ENCODE measurements at regions not wholly inside any gene's neighbourhood (a gene's known extent, or its start where the extent isn't known, plus 50 kb on each side); places are given as distances from the start of the nearest gene placed in this dataset.

GRCh38 chr1:216922406-216922805, 199.2 kb upstream of the ESRRG start:
- H3K27ac ChIP-seq (ENCODE audit: low read depth, low read length), result no peak overlapping the region
- no peaks in the 10 kb centered on the region for H3K4me1 ChIP-seq (ENCODE audit: control insufficient read depth in 5 of 5, insufficient read depth in 5 of 5, low read length in 5 of 5)
- no peaks in the 10 kb centered on the region for H3K9me3 ChIP-seq (ENCODE audit: control insufficient read depth in 5 of 5, low read length in 5 of 5)
- H3K9ac ChIP-seq (ENCODE audit: low read length in 5 of 5), result no peak overlapping the region
- H3K36me3 ChIP-seq (ENCODE audit: control insufficient read depth in 5 of 5, insufficient read depth in 5 of 5, low read length in 5 of 5), result no peaks in the 10 kb centered on the region
- H3K27me3 ChIP-seq (ENCODE audit: control insufficient read depth in 5 of 5, insufficient read depth in 4 of 5, low read length in 5 of 5), result no peaks in the 10 kb centered on the region
- no peak overlapping the region for H3K4me3 ChIP-seq (ENCODE audit: low read depth in 1 of 5, low read length in 5 of 5)

- Histone ChIP-seq H3K9ac (ENCODE audit: low read length in 5 of 5) (no peak overlapping the region), H3K4me1 (ENCODE audit: control insufficient read depth in 5 of 5, insufficient read depth in 5 of 5, low read length in 5 of 5) (no peaks in the 10 kb centered on the region), H3K27ac (ENCODE audit: low read depth, low read length) (no peak overlapping the region), H3K36me3 (ENCODE audit: control insufficient read depth in 5 of 5, insufficient read depth in 5 of 5, low read length in 5 of 5) (no peaks in the 10 kb centered on the region), H3K27me3 (ENCODE audit: control insufficient read depth in 5 of 5, insufficient read depth in 4 of 5, low read length in 5 of 5) (no peaks in the 10 kb centered on the region), H3K9me3 (ENCODE audit: control insufficient read depth in 5 of 5, low read length in 5 of 5) (no peaks in the 10 kb centered on the region), H3K4me3 (ENCODE audit: low read depth in 1 of 5, low read length in 5 of 5) (no peak overlapping the region)
Measured at GRCh38 chr1:216921866-216922265, 198.6 kb upstream of the ESRRG start.

- no peaks in the 10 kb centered on the region for H3K4me1 ChIP-seq (ENCODE audit: control insufficient read depth in 5 of 5, insufficient read depth in 5 of 5, low read length in 5 of 5)
- no peak overlapping the region for H3K9ac ChIP-seq (ENCODE audit: low read length in 5 of 5)
- no peaks in the 10 kb centered on the region for H3K9me3 ChIP-seq (ENCODE audit: control insufficient read depth in 5 of 5, low read length in 5 of 5)
- H3K4me3 ChIP-seq (ENCODE audit: low read depth in 1 of 5, low read length in 5 of 5), result no peak overlapping the region
- no peaks in the 10 kb centered on the region for H3K36me3 ChIP-seq (ENCODE audit: control insufficient read depth in 5 of 5, insufficient read depth in 5 of 5, low read length in 5 of 5)
- no peak overlapping the region for H3K27ac ChIP-seq (ENCODE audit: low read depth, low read length)
- H3K27me3 ChIP-seq (ENCODE audit: control insufficient read depth in 5 of 5, insufficient read depth in 4 of 5, low read length in 5 of 5), result no peaks in the 10 kb centered on the region
Measured at GRCh38 chr1:216919060-216919970, 196.1 kb upstream of the ESRRG start.

- Histone ChIP-seq H3K4me1 (ENCODE audit: control insufficient read depth in 5 of 5, insufficient read depth in 5 of 5, low read length in 5 of 5) (no peaks in the 10 kb centered on the region), H3K27ac (ENCODE audit: low read depth, low read length) (no peak overlapping the region), H3K36me3 (ENCODE audit: control insufficient read depth in 5 of 5, insufficient read depth in 5 of 5, low read length in 5 of 5) (no peaks in the 10 kb centered on the region), H3K9ac (ENCODE audit: low read length in 5 of 5) (no peak overlapping the region), H3K9me3 (ENCODE audit: control insufficient read depth in 5 of 5, low read length in 5 of 5) (no peaks in the 10 kb centered on the region), H3K4me3 (ENCODE audit: low read depth in 1 of 5, low read length in 5 of 5) (no peak overlapping the region), H3K27me3 (ENCODE audit: control insufficient read depth in 5 of 5, insufficient read depth in 4 of 5, low read length in 5 of 5) (no peaks in the 10 kb centered on the region)
Measured at GRCh38 chr1:216916890-216917438, 193.7 kb upstream of the ESRRG start.

- Histone ChIP-seq H3K27ac (ENCODE audit: low read depth, low read length) (no peak overlapping the region), H3K36me3 (ENCODE audit: control insufficient read depth in 5 of 5, insufficient read depth in 5 of 5, low read length in 5 of 5) (no peaks in the 10 kb centered on the region), H3K27me3 (ENCODE audit: control insufficient read depth in 5 of 5, insufficient read depth in 4 of 5, low read length in 5 of 5) (no peaks in the 10 kb centered on the region), H3K4me3 (ENCODE audit: low read depth in 1 of 5, low read length in 5 of 5) (no peak overlapping the region), H3K9ac (ENCODE audit: low read length in 5 of 5) (no peak overlapping the region), H3K4me1 (ENCODE audit: control insufficient read depth in 5 of 5, insufficient read depth in 5 of 5, low read length in 5 of 5) (no peaks in the 10 kb centered on the region), H3K9me3 (ENCODE audit: control insufficient read depth in 5 of 5, low read length in 5 of 5) (no peaks in the 10 kb centered on the region)
Measured at GRCh38 chr1:216914974-216915373, 191.7 kb upstream of the ESRRG start.

GRCh38 chr1:216913976-216914375, 190.7 kb upstream of the ESRRG start:
- H3K4me3 ChIP-seq (ENCODE audit: low read depth in 1 of 5, low read length in 5 of 5), result no peak overlapping the region

GRCh38 chr1:216910081-216910840, 187.0 kb upstream of the ESRRG start:
- Histone ChIP-seq H3K36me3 (ENCODE audit: control insufficient read depth in 5 of 5, insufficient read depth in 5 of 5, low read length in 5 of 5) (no peaks in the 10 kb centered on the region), H3K9me3 (ENCODE audit: control insufficient read depth in 5 of 5, low read length in 5 of 5) (no peaks in the 10 kb centered on the region), H3K27ac (ENCODE audit: low read depth, low read length) (no peak overlapping the region), H3K27me3 (ENCODE audit: control insufficient read depth in 5 of 5, insufficient read depth in 4 of 5, low read length in 5 of 5) (no peaks in the 10 kb centered on the region), H3K4me1 (ENCODE audit: control insufficient read depth in 5 of 5, insufficient read depth in 5 of 5, low read length in 5 of 5) (no peaks in the 10 kb centered on the region), H3K9ac (ENCODE audit: low read length in 5 of 5) (no peak overlapping the region), H3K4me3 (ENCODE audit: low read depth in 1 of 5, low read length in 5 of 5) (no peak overlapping the region)

More at GRCh38 chr1:216913976-216914375, 190.7 kb upstream of the ESRRG start:
- Histone ChIP-seq H3K27ac (ENCODE audit: low read depth, low read length) (no peak overlapping the region), H3K4me1 (ENCODE audit: control insufficient read depth in 5 of 5, insufficient read depth in 5 of 5, low read length in 5 of 5) (no peaks in the 10 kb centered on the region), H3K9me3 (ENCODE audit: control insufficient read depth in 5 of 5, low read length in 5 of 5) (no peaks in the 10 kb centered on the region), H3K36me3 (ENCODE audit: control insufficient read depth in 5 of 5, insufficient read depth in 5 of 5, low read length in 5 of 5) (no peaks in the 10 kb centered on the region), H3K27me3 (ENCODE audit: control insufficient read depth in 5 of 5, insufficient read depth in 4 of 5, low read length in 5 of 5) (no peaks in the 10 kb centered on the region), H3K9ac (ENCODE audit: low read length in 5 of 5) (no peak overlapping the region)

GRCh38 chr1:216908126-216908525, 184.9 kb upstream of the ESRRG start:
- H3K4me1 ChIP-seq (ENCODE audit: control insufficient read depth in 5 of 5, insufficient read depth in 5 of 5, low read length in 5 of 5), result no peaks in the 10 kb centered on the region
- no peaks in the 10 kb centered on the region for H3K9me3 ChIP-seq (ENCODE audit: control insufficient read depth in 5 of 5, low read length in 5 of 5)
- no peak overlapping the region for H3K9ac ChIP-seq (ENCODE audit: low read length in 5 of 5)
- H3K27me3 ChIP-seq (ENCODE audit: control insufficient read depth in 5 of 5, insufficient read depth in 4 of 5, low read length in 5 of 5), result no peaks in the 10 kb centered on the region
- no peak overlapping the region for H3K4me3 ChIP-seq (ENCODE audit: low read depth in 1 of 5, low read length in 5 of 5)
- no peaks in the 10 kb centered on the region for H3K36me3 ChIP-seq (ENCODE audit: control insufficient read depth in 5 of 5, insufficient read depth in 5 of 5, low read length in 5 of 5)
- no peak overlapping the region for H3K27ac ChIP-seq (ENCODE audit: low read depth, low read length)

- Histone ChIP-seq H3K4me3 (ENCODE audit: low read depth in 1 of 5, low read length in 5 of 5) (no peak overlapping the region), H3K27ac (ENCODE audit: low read depth, low read length) (no peak overlapping the region), H3K4me1 (ENCODE audit: control insufficient read depth in 5 of 5, insufficient read depth in 5 of 5, low read length in 5 of 5) (peaks cover 0 to 4% (median 0%) of the 10 kb centered on the region in 5 donors), H3K9me3 (ENCODE audit: control insufficient read depth in 5 of 5, low read length in 5 of 5) (no peaks in the 10 kb centered on the region), H3K27me3 (ENCODE audit: control insufficient read depth in 5 of 5, insufficient read depth in 4 of 5, low read length in 5 of 5) (no peaks in the 10 kb centered on the region), H3K36me3 (ENCODE audit: control insufficient read depth in 5 of 5, insufficient read depth in 5 of 5, low read length in 5 of 5) (no peaks in the 10 kb centered on the region), H3K9ac (ENCODE audit: low read length in 5 of 5) (no peak overlapping the region)
Measured at GRCh38 chr1:216907100-216907499, 183.9 kb upstream of the ESRRG start.

DNA sequence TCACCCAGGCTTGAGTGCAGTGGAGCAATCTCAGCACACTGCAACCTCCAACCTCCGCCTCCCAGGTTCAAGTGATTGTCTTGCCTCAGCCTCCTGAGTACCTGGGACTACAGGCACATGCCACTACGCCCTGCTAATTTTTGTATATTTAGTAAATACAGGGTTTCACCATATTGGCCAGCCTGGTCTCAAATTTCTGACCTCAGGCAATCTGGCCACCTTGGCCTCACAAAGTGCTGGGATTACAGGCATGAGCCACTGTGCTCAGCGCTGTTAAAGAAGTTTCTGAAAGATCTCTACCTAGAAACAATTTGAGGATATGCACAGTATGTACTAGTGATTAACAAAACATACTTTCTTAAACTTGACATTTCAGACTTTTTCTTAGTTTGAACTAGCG, 182.6 kb upstream of the ESRRG start:
- Histone ChIP-seq H3K27ac (ENCODE audit: low read depth, low read length) (no peak overlapping the region), H3K27me3 (ENCODE audit: control insufficient read depth in 5 of 5, insufficient read depth in 4 of 5, low read length in 5 of 5) (no peaks in the 10 kb centered on the region), H3K9me3 (ENCODE audit: control insufficient read depth in 5 of 5, low read length in 5 of 5) (no peaks in the 10 kb centered on the region), H3K4me1 (ENCODE audit: control insufficient read depth in 5 of 5, insufficient read depth in 5 of 5, low read length in 5 of 5) (peaks cover 0 to 4% (median 0%) of the 10 kb centered on the region in 5 donors), H3K9ac (ENCODE audit: low read length in 5 of 5) (no peak overlapping the region), H3K4me3 (ENCODE audit: low read depth in 1 of 5, low read length in 5 of 5) (no peak overlapping the region), H3K36me3 (ENCODE audit: control insufficient read depth in 5 of 5, insufficient read depth in 5 of 5, low read length in 5 of 5) (no peaks in the 10 kb centered on the region)
